HG03097 (cell line): ENCODE measurements at regions not wholly inside any gene's neighbourhood (a gene's known extent, or its start where the extent isn't known, plus 50 kb on each side); places are given as distances from the start of the nearest gene placed in this dataset.

Source experiments
- ATAC-seq: cut with Tn5 transposase; IDR thresholded peaks from one replicate; pipeline ENCODE4 v1.9.1; 2021; ENCODE audit not compliant: unreplicated experiment, low FRiP score

GRCh38 chr9:16153741-16154140 lies 600.9 kb downstream of the CCDC171 start:
- no peak for ATAC-seq

DNA sequence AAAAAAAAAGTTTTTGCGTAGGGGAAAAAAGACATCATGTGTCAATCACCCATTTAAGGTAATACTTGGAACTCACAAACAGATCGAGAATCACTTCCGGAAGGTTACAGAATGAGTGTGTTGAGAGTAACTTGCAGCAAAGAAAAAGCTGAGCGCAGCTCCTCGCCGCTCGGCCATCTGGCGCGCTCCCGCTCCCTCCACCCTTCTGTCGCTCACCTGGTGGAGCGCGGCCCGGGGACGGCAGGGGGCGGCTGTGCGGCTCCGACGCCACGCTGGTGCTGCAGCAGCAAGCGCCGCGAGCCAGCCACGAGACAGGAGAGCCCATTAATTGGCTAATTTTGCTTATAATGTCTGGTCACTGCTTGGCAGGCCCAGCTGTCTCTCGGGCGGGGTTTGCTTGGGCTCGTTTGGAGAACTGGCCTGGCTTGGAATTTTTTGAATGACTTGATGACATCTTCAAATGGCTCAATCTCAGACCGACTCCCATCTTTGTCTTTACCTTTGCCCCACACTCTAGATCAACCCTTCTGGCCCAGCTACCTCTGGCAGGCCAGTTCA lies 601.8 kb downstream of the CCDC171 start:
- peak; percentile 57 for ATAC-seq

GRCh38 chr9:16155878-16156277 lies 603.0 kb downstream of the CCDC171 start:
- ATAC-seq = no peak

DNA sequence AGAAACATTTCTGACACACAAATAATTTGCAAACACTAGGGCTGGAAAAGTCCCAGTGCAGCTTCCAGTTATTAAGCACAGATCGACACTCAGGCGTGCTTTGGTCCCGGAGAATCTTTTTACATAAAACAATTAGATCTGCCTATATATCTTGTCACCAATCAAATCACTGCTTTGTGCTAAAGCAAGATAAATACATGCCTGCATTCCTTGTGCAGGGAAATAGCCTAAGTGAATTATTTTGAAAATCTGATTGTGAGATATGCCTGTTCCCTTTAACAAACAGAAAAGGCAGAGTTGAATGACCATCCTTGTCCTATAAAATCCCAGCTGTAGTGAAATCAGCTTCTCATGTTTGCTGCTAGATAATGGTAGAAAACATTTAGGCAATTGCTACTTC lies 604.4 kb downstream of the CCDC171 start:
- no peak for ATAC-seq

GRCh38 chr9:16157651-16158050 lies 604.8 kb downstream of the CCDC171 start:
- no peak for ATAC-seq

- no peak for ATAC-seq
Measured at GRCh38 chr9:16158093-16158492, 605.2 kb downstream of the CCDC171 start.

GRCh38 chr9:16161483-16161882 lies 608.6 kb downstream of the CCDC171 start:
- ATAC-seq = no peak

DNA sequence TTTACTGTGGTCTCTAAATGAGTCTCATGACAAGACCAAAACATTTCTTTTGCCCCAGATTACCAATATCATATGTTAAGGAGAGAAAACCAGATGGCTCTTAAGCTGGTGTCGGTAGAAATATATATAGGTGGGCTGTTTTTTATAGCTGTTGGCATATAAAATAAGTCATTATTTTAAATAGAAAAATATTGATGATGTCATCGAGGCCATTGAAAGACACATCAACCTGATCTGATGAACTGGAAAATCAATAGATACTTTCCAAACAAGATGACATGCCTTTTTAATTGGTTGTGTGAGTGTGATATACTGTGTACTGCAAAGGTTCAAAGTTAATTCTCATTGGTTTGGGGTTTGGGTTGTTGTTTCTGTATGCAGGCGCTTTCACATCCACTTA lies 617.3 kb downstream of the CCDC171 start:
- no peak for ATAC-seq

DNA sequence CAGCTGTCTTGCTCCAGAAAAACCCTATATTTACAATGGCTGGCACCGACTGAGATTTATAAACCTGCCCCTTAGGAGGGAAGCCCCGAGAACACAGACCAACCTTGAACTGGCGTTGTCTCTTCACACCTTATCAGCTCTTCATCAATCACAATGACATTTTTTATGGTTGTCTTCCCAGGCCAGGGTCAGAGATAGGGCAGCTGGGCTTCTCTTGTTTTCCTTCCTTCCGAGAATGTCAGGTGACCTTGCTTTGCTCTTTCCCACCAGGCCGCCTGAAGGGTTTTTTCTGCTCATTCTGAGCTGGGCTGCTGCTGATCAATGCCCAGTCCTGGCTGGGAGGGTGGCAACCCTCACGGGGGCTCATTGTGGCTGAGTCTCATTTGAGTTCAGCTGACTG lies 619.1 kb downstream of the CCDC171 start:
- no peak for ATAC-seq

DNA sequence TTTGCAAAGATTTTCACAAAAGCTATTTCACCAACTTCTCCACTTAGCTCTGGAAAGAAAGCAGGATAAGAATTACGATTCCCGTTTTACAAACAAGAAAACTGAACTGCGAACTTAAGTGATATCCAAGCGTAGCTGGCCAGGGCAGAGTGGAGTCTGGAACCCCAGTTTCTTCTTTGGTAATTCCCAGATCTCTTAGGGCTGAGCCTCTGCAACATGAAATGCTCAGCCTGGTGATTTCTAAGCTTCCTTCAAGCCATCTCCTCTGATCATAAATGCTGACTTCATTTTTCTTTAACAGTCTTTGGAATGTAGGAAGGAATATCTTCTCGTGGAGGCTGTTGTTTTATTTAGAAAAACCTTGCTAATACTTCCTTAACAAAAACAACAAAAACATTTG lies 620.0 kb downstream of the CCDC171 start:
- no peak for ATAC-seq

DNA sequence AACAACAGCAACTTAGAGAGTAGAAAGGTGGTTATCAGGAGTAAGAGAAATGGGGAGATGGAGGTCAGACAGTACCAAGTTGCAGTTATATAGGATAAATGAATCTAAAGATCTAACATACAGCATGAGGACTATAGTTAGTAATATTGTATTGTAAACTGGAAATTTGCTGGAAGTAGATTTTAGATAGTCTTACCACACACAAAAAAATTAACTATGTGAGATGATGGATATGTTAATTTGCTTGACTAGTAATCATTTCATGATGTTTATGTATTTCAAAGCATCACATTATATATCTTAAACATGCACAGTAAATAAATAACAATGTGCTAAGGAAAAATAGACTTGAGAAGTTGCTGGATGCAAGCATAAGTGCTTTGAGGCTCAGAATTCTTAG lies 622.1 kb downstream of the CCDC171 start:
- ATAC-seq = no peak

DNA sequence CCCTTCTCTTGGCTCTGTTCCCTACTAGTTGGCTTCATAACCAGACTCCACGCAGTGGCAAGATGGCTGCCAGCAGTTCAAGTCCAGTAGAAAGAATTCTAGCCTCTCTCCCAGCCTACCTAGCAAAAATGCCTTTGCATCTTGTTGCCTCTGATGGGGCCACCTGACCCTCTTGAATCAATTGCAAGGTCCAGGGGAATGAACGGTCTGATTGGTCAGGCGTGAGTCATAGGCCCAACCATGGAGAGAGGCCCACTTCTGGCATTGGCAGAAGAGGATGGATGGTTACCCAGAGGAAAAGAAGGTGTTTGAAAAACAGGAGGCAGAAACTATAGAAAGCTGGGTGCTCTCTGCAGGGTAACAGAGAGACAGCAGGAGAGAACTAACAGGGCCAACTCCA lies 622.6 kb downstream of the CCDC171 start:
- ATAC-seq = no peak

- no peak for ATAC-seq
Measured at GRCh38 chr9:16178294-16178693, 625.5 kb downstream of the CCDC171 start.

DNA sequence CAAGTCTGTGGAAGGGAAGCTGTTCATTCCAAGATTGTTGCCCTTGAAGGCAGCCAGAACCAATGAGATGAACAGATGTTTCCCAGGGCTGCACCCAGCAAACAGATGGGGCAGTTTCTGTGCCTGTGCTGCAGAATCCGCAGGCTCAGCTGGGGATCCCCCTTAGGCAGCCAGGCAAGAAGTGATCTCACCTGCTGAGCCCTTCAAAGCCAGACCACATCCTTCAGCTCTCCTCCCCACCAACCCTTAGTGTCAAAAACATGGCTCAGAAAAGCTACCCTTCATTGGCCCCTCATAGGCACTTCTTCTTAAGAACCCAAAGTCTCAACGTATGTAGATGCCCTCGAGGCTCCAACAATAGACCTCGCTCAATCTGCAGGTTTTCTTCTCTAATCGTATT lies 626.7 kb downstream of the CCDC171 start:
- ATAC-seq = no peak

DNA sequence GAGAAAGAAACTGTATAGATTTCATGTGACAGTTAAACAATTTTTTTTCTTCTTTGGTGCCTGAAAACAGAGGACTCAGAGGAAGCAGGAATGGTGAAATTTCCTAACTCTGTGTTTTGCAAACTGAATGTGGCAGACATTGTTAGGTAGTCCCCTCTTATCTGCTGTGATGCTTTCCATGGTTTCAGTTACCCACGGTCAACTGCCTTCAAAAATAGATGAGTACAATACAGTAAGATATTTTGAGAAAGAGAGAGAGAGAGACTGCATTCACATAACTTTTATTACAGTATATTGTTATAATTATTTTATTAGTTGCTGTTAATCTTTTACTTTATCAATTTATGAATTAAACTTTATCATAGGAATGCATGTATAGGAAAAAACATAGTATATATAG lies 627.2 kb downstream of the CCDC171 start:
- no peak for ATAC-seq

GRCh38 chr9:16180546-16180945 lies 627.7 kb downstream of the CCDC171 start:
- no peak for ATAC-seq

GRCh38 chr9:16181539-16181938 lies 628.7 kb downstream of the CCDC171 start:
- ATAC-seq = no peak

- ATAC-seq = no peak
Measured at GRCh38 chr9:16182784-16183183, 629.9 kb downstream of the CCDC171 start.

GRCh38 chr9:16184964-16185646 lies 632.3 kb downstream of the CCDC171 start:
- no peak for ATAC-seq

DNA sequence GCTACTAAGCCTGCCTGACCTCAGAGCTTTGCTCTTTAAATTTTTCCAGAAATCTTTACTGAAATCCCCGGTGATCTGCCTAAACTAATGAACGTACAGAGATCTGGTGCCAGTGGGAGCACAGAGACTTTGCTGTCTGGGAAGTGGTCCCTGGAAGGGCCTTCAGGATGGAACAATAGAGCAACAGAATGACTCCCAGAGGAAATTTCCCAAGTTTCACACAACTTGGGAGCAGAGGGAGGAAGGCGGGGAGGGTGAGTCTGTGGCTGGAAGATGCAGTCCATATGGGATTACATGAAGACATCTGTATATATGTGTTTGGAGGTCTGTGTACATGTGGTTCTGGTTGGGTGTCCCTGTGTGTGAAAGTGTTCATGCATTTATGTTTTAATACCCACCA lies 638.3 kb downstream of the CCDC171 start:
- no peak for ATAC-seq

GRCh38 chr9:16191691-16192402 lies 639.0 kb downstream of the CCDC171 start:
- ATAC-seq = no peak

GRCh38 chr9:16192403-16193017 lies 639.7 kb downstream of the CCDC171 start:
- ATAC-seq = no peak
